ENCODE measurements at regions not wholly inside any gene's neighbourhood (a gene's known extent, or its start where the extent isn't known, plus 50 kb on each side); places are given as distances from the start of the nearest gene placed in this dataset.

DNA sequence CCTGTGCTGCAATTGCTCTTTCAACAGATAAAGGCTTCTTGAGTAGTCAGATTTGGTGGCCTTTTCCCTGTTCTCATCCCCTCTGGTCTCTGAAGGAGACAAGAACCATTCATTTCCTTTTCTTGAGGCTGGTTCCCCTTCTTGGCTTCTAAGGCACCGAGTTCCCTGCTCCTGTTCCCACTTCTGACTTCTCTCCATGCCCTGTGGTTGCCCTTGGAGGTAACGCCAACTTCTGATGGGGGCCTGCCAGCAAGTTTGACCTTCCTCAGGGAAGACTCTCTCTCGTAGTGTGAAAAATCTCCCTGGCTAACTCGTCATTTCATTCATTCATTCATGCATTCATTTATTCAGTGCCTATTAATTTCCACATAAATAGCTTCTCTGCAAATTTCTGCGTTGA, 302.4 kb upstream of the SOX11 start:
- no peak for DNase-seq (ENCODE audit: low read depth, low spot score)

DNA sequence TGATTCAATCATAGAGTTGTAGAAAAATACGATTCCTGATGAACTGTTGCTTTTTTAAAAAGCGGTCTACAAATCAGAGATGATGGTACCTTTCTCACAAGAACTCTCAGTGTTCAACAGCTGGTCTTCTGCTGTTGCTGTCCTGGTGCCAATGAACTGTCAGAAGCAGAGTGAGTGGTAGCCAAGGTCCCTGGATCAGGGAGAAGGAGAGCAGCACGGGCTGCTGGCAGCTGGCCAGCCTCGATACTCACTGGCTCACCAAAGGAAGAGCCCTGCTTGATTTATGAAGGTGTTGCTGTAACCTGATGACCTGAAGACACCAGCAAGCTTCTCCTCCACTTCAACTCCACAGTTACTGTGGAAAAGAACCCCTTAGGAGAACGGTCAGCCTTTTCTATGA, 300.8 kb upstream of the SOX11 start:
- DNase-seq (ENCODE audit: low read depth, low spot score), result no peak

DNA sequence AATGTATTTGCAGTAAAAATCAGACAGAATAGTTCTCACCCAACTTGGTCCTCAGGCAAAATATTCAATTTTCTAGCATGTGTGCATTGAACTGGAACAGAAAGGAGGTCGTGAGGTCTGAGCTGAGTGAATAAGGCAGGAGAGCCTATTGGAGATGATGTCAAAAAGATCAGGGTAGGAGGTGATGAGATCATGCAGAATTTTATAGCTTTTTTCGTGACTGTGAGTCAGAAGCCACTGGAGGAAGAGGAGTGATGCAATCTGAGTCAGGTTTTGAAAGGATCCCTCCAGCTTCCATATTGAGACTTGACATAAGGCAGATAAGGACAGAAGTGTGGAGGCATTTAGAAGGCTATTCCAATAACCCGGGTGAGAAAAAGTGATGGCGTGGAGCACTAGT, 299.5 kb upstream of the SOX11 start:
- DNase-seq (ENCODE audit: low read depth, low spot score), result no peak

DNA sequence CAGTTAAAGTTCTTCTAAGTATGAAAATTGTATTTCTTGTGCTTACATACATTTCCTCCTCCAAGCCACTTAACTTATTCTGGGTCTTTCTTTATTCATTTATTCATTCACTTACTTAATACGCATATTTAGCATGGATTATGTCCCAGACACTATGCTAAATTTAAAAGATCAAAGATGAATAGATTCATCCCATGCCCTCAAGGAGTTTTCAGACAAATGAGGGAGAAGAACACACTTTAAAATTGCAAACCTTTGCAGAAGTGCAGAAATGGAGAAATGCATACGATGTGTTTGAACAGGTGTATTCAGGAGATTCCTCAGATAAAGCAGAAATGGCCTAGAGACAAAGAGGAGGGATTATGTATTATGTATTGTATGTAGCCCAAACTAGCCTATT, 298.7 kb upstream of the SOX11 start:
- DNase-seq (ENCODE audit: low read depth, low spot score), result no peak

DNA sequence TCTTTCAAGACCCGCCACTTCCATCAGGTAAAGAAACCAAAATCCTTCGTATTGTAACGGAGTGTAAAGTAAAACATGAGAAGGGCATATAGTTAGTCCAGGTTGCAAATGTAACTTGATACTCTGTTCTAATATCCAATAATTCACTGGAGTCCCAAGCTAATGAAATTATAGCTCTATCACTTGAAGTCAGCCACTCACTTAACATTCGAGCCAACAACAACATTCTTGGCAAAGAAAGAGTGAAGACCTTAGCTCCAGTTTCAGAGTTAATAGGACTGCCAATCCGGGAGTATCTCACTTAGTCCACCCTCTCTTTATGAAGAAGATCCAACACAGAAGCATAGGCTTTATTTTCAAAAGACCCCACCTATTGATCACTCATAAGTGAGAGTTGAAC, 298.0 kb upstream of the SOX11 start:
- no peak for DNase-seq (ENCODE audit: low read depth, low spot score)

DNA sequence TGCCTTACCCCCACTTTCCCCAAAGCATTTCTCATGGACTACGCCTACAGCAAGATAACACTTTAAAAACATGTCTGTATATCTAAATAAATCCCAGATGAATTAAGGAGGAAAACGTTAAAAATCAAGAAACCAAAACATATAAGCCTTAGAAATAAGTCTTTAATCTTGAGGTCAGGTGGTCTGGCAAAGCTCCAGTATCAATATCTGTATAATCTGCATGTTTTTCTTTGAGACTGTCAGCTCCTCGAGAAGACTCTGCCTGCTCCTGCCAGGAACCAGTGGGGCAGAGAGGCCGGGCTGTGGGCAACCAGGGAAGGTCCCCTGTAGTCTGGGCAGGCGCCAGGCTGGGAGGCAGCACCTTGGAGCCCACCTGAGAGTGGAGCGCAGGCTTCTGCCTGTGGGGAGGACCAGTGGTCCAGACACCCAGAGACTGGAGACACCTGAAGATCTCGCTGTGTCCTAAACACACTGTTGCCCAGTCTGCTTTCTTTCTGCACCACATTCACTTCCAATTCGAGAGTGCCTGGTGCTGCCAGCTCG, 291.0 kb upstream of the SOX11 start:
- no peak for DNase-seq (ENCODE audit: low read depth, low spot score)

DNA sequence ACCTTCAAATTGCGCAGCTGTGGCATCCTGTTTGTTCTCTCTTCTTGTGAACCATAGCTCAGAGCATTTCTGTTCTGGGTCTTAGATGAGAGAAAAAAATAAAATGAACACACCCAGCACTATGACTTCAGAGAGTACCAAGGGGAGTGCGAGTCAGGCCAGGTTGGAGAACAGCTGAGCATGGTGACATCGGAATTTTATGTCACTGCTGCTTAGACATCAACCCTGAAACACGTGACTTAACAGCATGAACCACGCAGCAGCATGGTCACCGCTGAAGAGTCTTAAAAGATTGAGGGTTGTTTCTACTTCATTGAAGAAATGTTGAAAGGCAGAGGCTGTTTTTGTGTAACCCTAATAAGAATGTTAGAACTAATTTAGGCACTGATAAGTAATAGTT, 288.8 kb upstream of the SOX11 start:
- no peak for DNase-seq (ENCODE audit: low read depth, low spot score)

DNA sequence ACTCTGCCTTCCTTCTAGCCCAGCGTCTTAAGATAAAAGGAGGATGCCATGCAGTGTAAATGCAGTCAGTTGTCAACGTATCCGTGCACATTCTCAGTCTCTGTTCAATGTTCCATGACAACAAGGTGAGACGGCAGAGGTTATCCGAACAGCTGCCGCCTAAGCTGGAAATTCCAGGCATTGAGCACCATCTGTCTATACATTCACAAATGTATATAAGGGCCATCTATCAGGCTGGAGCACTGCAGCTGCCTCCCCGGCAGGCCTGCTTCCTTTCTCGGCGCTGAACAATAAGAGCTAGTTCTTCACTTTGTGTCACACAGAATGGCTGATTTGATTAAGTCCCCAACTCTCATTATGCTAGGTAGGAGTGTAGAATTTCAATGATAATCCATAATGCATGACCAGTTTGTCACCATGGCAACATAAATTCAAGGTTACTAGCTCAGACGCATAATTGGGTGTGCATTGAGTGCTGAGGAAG, 282.2 kb upstream of the SOX11 start:
- DNase-seq (ENCODE audit: low read depth, low spot score), result no peak

DNA sequence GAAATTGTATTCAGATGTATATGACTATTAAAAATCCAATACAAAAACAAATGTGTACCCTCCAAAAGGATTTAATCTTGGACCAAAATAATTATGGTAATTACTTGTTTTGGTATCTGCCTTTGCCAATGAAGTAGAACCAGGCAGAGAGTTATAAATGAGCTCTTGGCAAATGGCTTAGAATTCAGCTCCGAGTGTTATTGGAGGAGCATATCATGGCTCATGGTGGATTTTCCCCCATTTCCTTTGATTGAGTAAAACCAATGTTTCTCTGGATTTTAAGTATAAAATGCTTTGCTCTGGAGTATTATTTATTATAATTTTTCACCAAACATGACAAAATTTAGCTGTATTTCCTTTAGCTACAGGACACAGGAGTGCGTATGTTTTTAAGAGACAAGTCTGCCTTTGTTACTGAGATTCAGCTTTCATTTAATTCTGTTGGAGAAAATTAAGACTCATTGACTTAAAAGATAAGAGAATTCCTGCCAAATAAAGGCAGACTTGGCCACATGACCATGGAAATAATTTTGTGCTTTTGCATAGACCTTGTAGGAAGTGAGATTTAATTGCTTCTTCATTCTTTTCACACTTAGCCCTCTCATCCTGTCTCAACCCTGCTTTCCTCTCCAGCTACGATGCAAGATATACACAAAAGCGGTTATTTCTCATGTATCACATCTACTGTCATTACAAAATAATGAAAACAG, 281.0 kb upstream of the SOX11 start:
- no peak for DNase-seq (ENCODE audit: low read depth, low spot score)

DNA sequence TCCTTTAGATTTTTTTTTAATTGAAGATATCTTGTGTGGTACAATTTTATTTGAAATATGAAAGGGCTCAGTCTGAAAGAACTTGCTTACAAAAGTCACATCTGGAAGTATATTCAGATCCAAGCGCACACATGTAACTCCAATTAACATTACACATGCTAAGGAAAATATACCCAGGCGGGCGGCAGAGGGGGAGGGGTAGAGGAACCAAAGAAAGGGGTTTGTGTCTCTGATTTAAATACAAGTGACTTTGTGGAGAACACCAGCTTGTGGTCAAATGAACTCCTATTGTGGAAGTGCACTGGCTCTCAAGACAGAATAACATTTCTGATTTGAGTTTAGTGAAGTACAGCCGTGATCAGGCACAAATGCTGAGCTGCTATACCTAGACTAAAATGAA, 280.2 kb upstream of the SOX11 start:
- no peak for DNase-seq (ENCODE audit: low read depth, low spot score)

DNA sequence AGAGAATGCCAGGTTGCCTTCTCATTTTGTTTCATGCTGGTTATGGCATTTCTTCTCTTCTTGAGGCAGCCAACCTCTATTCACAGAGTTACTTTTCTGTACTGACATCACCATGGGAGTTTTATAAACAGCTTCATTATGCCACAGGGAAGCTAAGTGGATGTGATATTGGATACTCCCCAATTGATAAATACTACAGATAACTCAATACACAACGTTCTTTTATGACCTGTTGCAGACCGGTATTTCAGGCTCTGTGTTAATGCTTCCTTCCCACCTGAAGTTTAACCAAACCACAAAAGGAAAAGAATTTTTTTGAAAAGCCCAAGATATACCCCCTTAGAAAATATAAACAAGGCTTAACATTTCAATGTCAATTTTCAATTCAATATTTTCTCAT, 258.3 kb upstream of the SOX11 start:
- DNase-seq (ENCODE audit: low read depth, low spot score), result no peak

DNA sequence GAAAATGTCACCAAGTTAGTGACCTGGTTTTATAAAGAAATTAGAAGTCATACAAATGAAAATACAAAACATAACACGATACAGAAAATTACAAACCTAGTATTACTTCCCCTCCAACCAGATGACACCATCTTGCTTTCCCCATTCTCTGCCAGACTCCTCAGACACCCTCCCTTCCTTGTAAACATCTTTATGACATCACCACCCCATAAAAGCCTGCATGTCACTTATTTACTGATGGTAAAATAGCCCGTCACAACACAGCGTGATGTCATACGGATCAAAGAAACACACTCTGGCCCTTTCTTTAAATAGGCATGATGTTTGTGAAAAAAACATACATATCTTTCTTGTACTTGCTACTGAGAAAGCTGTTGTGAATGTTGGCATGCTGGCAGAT, 254.8 kb upstream of the SOX11 start:
- no peak for DNase-seq (ENCODE audit: low read depth, low spot score)

DNA sequence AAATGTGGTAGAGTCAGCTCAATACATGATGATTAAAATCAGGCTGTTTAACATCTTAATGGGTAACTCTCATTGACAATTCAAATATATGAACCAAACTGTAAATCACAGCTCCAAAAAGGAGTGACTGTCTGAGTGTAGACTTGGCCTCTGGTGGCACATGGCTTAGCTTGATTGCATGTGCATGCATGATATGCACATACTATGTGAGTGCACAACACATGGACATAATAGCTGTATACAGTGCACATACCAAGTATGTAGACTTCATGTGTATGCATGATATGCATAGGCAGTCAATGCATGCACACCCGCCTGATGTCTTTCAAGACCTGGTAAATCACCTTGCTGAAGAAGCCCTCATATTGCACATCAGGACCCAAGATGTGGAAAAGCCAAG, 252.0 kb upstream of the SOX11 start:
- no peak for DNase-seq (ENCODE audit: low read depth, low spot score)

DNA sequence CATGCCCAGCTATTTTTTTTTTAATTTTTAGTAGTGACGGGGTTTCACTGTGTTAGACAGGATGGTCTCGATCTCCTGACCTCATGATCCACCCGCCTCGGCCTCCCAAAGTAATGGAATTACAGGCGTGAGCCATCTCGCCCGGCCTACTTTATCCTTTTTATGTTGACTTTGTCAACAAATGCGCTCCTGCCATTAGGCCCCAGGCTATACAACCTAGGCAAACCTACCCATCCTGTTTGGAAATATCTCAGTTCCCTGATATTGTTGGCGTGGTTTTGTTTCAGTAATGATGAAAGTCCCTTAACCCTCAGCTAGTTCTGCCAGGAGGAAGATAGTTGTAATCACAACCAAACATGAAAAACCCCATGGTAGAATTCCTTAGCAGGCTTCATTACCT, 249.4 kb upstream of the SOX11 start:
- no peak for DNase-seq (ENCODE audit: low read depth, low spot score)

DNA sequence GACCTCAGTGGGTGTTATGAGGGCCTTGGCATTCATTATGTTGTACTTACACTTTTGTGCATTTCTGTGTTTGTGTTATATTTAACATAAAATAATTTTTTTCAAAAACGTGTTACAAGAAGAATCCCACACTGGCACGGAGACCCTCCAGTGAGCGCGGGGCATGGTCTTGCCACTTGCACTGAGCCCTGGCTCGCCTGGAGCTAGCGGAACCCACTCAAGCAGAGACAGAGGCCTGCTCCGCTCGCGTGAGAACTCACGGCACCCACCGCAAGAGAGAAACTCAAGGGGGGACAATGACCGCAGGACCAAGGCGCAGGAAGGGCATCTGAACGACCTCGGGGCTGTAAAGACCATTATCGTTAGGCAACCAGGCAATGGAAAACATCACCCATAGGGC, 248.0 kb upstream of the SOX11 start:
- DNase-seq (ENCODE audit: low read depth, low spot score), result no peak

DNA sequence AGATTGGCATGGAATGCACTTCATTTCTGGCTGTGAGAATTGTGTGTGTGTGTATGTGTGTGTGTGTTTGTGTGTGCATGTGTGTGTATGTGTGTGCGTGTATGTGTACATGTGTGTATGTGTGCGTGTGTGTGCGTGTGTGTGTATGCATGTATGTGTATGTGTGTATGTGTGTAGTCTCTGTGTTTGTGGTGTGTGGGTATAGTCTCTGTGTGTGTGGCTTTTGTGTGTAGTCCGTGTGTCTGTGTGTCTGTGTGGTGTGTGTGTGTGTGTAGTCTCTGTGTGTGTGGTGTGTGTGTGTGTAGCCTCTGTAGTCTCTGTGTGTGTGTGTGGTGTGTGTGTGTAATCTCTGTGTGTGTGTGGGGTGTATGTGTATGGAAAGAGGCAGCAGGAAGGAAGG, 247.3 kb upstream of the SOX11 start:
- DNase-seq (ENCODE audit: low read depth, low spot score), result no peak

DNA sequence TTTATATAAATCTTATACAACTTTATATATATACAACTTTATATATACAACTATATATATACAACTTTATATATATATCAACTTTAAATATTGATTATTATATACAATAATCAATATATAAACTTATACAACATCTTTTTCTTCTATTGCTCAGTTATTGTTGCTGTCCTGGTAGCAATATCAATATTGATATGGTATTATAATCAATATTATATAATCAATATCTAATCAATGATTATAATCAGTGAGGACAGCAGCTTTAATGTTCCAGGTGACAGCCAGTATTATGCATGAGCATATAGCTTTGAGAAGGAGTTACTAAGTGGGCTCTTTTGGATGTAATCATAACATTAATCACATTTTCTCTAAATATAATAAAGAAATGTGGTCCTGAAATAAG, 242.3 kb upstream of the SOX11 start:
- no peak for DNase-seq (ENCODE audit: low read depth, low spot score)

DNA sequence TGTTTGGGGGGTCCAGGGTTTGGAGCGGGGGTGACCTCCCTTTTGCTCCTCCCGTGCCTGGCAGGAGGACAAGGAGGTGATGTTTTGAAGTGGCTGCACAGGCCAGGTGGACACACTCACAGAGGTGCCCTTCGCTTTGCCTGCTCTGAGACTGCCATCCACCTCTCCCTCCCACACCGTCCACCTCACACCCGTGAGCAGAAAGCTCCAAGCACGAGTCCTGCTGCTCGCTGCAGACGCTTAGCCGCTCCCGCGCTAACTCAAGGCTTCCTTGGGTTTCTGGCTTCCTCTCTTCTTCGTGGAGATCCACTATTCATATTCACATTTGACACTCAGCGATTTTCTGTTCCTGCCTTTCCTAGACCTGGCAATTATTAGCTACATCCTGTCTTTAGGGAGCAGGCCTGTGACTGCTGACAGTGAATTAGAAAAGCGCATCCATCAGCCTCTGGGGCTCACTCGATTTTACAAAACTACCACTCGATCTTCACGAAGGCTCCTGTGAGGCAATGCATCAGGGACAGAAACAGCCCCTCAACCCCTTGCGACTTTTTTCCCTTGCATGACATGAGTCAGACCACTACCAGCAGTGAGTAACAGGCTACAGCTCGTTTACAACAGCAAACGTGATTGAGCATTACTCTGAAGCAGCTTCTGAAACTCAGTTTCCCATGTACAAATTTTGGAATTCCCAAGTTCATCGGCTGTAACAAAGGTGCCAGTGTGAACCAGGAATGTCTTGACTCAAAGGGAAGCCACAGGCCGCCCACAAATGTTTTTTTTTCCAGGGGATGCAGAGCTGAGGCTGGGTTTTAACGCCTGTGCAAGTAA, 238.7 kb upstream of the SOX11 start:
- no peak for DNase-seq (ENCODE audit: low read depth, low spot score)

DNA sequence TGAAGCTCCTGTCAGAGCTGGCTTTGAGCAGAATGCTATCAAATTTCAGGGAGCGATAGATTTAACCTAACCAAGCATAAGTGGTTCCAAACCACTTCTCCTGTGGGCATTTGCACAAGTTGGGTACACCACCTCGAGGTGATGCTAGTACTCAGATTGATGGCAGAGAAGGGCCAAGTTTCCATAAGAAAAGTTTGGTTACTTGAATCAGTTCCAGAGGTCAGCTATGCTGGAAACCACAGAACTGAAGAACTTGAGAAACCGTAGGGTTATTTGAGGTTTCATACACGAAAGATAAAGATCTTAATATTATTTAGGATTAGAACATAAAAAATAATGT, 238.2 kb upstream of the SOX11 start:
- DNase-seq (ENCODE audit: low read depth, low spot score), result no peak

DNA sequence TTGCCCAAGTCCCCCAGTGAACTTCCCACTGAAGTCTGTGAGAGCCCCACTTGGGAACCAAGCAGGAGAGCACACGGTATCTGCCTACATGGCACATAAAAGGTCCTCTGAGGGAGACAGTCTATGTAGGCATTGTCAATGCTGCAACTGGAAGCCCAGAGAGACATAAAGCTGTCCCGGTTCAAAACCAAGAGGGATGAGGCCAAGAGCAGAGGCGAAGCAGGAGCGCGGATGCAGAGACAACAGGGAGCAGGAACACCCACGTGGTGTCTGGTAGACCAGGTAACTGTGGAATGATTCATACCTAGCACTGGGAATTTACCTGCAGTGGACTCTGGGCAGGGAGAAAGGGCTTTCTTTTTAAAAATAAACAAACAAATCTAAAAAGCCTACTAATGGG, 233.1 kb upstream of the SOX11 start:
- no peak for DNase-seq (ENCODE audit: low read depth, low spot score)

DNA sequence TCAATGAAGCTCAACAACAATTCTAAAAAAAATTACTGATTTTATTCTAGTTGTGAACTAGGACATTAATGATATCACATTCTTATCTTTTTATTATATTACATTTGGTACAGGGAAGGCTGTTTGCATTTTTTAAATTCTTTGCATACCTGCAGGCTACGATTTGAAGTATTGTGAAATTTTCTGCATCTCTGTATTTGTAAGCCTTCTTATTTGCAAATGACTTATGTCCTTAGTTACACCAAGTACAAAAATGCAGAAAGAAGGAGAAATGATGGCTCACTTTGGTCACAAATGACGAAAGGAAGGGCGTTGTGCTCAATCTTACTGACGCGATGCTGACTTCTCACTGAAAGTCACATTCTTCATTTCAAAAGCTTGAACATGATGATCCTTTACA, 227.5 kb upstream of the SOX11 start:
- no peak for DNase-seq (ENCODE audit: low read depth, low spot score)

DNA sequence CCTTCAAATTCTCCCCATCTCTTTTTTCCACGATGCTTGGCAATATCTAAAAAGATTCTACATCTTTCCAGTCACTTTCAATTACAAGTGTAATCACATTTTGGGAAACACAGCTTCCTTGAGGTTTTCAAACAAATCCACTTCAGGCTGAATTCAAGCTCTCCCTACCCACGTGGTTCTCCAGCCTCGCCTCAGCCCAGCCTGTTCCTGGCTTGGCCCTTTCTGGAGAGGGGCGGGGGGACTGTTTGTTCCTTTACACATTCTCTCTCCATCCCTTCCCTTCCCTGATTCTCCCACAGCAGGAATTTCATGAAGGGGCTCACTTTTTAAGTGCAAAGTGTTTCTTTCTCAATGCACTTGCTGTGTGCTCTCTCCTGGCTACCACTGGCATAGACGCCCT, 226.3 kb upstream of the SOX11 start:
- DNase-seq (ENCODE audit: low read depth, low spot score), result no peak

Measured in brain pericyte (primary cell).